Brain microvascular endothelial cell (primary cell): ENCODE measurements at regions not wholly inside any gene's neighbourhood (a gene's known extent, or its start where the extent isn't known, plus 50 kb on each side); places are given as distances from the start of the nearest gene placed in this dataset.
A peak's percentile ranks its signal among the peaks of the same experiment; 100 is the strongest.

ENCODE experiments used
- DNase-seq: peaks from one replicate; pipeline ENCODE4 v3.0.0-alpha.2; 2020
- H3K27ac ChIP-seq: fragments of 250-450 bp; sonication (Bioruptor Pico); 2 replicates; pipeline ENCODE4 v1.5.1; 2020; ENCODE audit warnings: mild to moderate bottlenecking, moderate library complexity
- H3K27me3 ChIP-seq: fragments of 250-450 bp; sonication (Bioruptor Pico); replicated peaks from 2 replicates; pipeline ENCODE4 v1.5.1; 2020; ENCODE audit warnings: mild to moderate bottlenecking
- H3K36me3 ChIP-seq: fragments of 250-450 bp; sonication (Bioruptor Pico); replicated peaks from 2 replicates; pipeline ENCODE4 v1.5.1; 2020; ENCODE audit warnings: mild to moderate bottlenecking
- H3K4me3 ChIP-seq: 2 replicates; pipeline ENCODE4 v1.5.1; 2011; ENCODE audit warnings: low read depth, mild to moderate bottlenecking, control low read depth, low read length, moderate library complexity
- CTCF ChIP-seq: IDR thresholded peaks from 2 replicates; pipeline ENCODE4 v1.5.1; 2011; ENCODE audit warnings: low read depth, mild to moderate bottlenecking, moderate library complexity, low read length, control low read depth, inconsistent platforms; ENCODE audit errors: missing control alignments
- in situ Hi-C: cut with HindIII; loops from 2 replicates; pipeline ENCODE4 v1.10.0; 2017; ENCODE audit warnings: low sequenced_read_pairs, low pct_ligation_motif_present

GRCh38 chr4:125262502-125262901 lies 52.3 kb upstream of the FAT4 start:
- no peaks in the 10 kb centered on the region for H3K36me3 ChIP-seq
- H3K27ac ChIP-seq = no peak overlapping the region
- H3K27me3 ChIP-seq = no peaks in the 10 kb centered on the region
- in situ Hi-C loops = no loop called here
- H3K4me3 ChIP-seq = no peak overlapping the region
- TF ChIP-seq CTCF = no peak
- no peak for DNase-seq

- Histone ChIP-seq H3K4me3 (no peak overlapping the region), H3K27ac (no peak overlapping the region), H3K27me3 (no peaks in the 10 kb centered on the region), H3K36me3 (no peaks in the 10 kb centered on the region)
- no peak for TF ChIP-seq CTCF
- DNase-seq = no peak
- in situ Hi-C loops = no loop called here
Measured at GRCh38 chr4:125262079-125262478, 52.7 kb upstream of the FAT4 start.

- no peaks in the 10 kb centered on the region for H3K36me3 ChIP-seq
- H3K27me3 ChIP-seq = no peaks in the 10 kb centered on the region
- no peak overlapping the region for H3K27ac ChIP-seq
- no peak overlapping the region for H3K4me3 ChIP-seq
- in situ Hi-C loops = no loop called here
- DNase-seq = peak; percentile 12
- TF ChIP-seq CTCF = no peak
Measured at GRCh38 chr4:125254106-125254505, 60.6 kb upstream of the FAT4 start.

GRCh38 chr4:125244848-125245450 lies 69.8 kb upstream of the FAT4 start:
- in situ Hi-C loops = no loop called here
- Histone ChIP-seq H3K36me3 (no peaks in the 10 kb centered on the region), H3K27ac (no peak overlapping the region), H3K4me3 (no peak overlapping the region), H3K27me3 (no peaks in the 10 kb centered on the region)
- DNase-seq = no peak
- TF ChIP-seq CTCF = no peak

- no peak for DNase-seq
- no peak for TF ChIP-seq CTCF
- H3K27me3 ChIP-seq = no peaks in the 10 kb centered on the region
- no peak overlapping the region for H3K4me3 ChIP-seq
- H3K36me3 ChIP-seq = no peaks in the 10 kb centered on the region
- in situ Hi-C loops = no loop called here
- no peak overlapping the region for H3K27ac ChIP-seq
Measured at GRCh38 chr4:125243789-125244397, 70.9 kb upstream of the FAT4 start.

- Histone ChIP-seq H3K36me3 (no peaks in the 10 kb centered on the region), H3K4me3 (no peak overlapping the region), H3K27ac (no peak overlapping the region), H3K27me3 (no peaks in the 10 kb centered on the region)
- no peak for DNase-seq
- in situ Hi-C loops = no loop called here
- TF ChIP-seq CTCF = no peak
Measured at GRCh38 chr4:125235971-125236370, 78.8 kb upstream of the FAT4 start.
